Colonic mucosa (tissue), 4 donors: ENCODE measurements at regions not wholly inside any gene's neighbourhood (a gene's known extent, or its start where the extent isn't known, plus 50 kb on each side); places are given as distances from the start of the nearest gene placed in this dataset.

Source experiments
- DNase-seq: peaks from one replicate; pipeline ENCODE4 v3.0.0-alpha.2; 2020
- H3K27ac ChIP-seq: fragments of 200-600 bp; one replicate; pipeline ENCODE4 v1.8.0; 2021
- H3K27me3 ChIP-seq: fragments of 200-600 bp; one replicate; pipeline ENCODE4 v1.8.0; 2021
- H3K36me3 ChIP-seq: fragments of 200-600 bp; one replicate; pipeline ENCODE4 v1.8.0; 2021
- H3K4me1 ChIP-seq: fragments of 200-600 bp; one replicate; pipeline ENCODE4 v1.8.0; 2021; ENCODE audit warnings: mild to moderate bottlenecking
- H3K4me3 ChIP-seq: fragments of 200-600 bp; one replicate; pipeline ENCODE4 v1.8.0; 2021
- H3K9ac ChIP-seq, 2 donors: one replicate each; pipeline ENCODE4 v1.7.0; 2013; ENCODE audit warnings: control low read depth in 2 of 2, low read depth in 2 of 2, low read length in 2 of 2
- H3K9me3 ChIP-seq: fragments of 200-600 bp; one replicate; pipeline ENCODE4 v1.8.0; 2021
- CTCF ChIP-seq: fragments of 200-600 bp; IDR thresholded peaks from one replicate; pipeline ENCODE4 v1.8.0; 2022; ENCODE audit warnings: antibody characterized with exemption, mild to moderate bottlenecking
- intact Hi-C: fragments of 100-400 bp; cut with DNase I; formaldehyde crosslinking; loops from one replicate; pipeline ENCODE4 v1.14.1; 2022
- donor health status: healthy.
- donor health status: DM: no; HTN: no; CAD: no.
- donor health status: DM: no; HTN: no; CAD: no.

GRCh38 chr1:115189814-115190539, 100.7 kb upstream of the TSPAN2 start:
- no peak overlapping the region for H3K4me3 ChIP-seq
- H3K27ac ChIP-seq, result no peak overlapping the region
- H3K4me1 ChIP-seq, result no peaks in the 10 kb centered on the region
- no peaks in the 10 kb centered on the region for H3K9me3 ChIP-seq
- H3K36me3 ChIP-seq, result no peaks in the 10 kb centered on the region
- no peak for DNase-seq
- intact Hi-C loops, result no loop called here
- H3K27me3 ChIP-seq, result no peaks in the 10 kb centered on the region
- no peak for TF ChIP-seq CTCF
- peak overlapping the region in 1 of 2 donors; percentile 8 for H3K9ac ChIP-seq

- intact Hi-C loops, result no loop called here
- no peak overlapping the region for H3K27ac ChIP-seq
- no peak overlapping the region for H3K9ac ChIP-seq
- H3K27me3 ChIP-seq, result no peaks in the 10 kb centered on the region
- TF ChIP-seq CTCF, result no peak
- DNase-seq, result no peak
- no peak overlapping the region for H3K4me3 ChIP-seq
- no peaks in the 10 kb centered on the region for H3K9me3 ChIP-seq
- no peaks in the 10 kb centered on the region for H3K36me3 ChIP-seq
- H3K4me1 ChIP-seq, result no peaks in the 10 kb centered on the region
Measured at GRCh38 chr1:115188680-115189395, 99.5 kb upstream of the TSPAN2 start.

GRCh38 chr1:115186711-115187265, 97.5 kb upstream of the TSPAN2 start:
- Histone ChIP-seq H3K4me1 (no peaks in the 10 kb centered on the region), H3K4me3 (no peak overlapping the region), H3K9me3 (no peaks in the 10 kb centered on the region), H3K9ac (no peak overlapping the region), H3K27me3 (no peaks in the 10 kb centered on the region), H3K36me3 (no peaks in the 10 kb centered on the region), H3K27ac (no peak overlapping the region)
- TF ChIP-seq CTCF, result no peak
- intact Hi-C loops, result no loop called here
- no peak for DNase-seq

GRCh38 chr1:115185336-115185735, 96.0 kb upstream of the TSPAN2 start:
- Histone ChIP-seq H3K4me1 (no peaks in the 10 kb centered on the region), H3K9ac (no peak overlapping the region), H3K36me3 (no peaks in the 10 kb centered on the region), H3K9me3 (no peaks in the 10 kb centered on the region), H3K27ac (no peak overlapping the region), H3K4me3 (no peak overlapping the region), H3K27me3 (no peaks in the 10 kb centered on the region)
- no peak for DNase-seq
- TF ChIP-seq CTCF, result no peak
- intact Hi-C loops, result no loop called here

GRCh38 chr1:115184951-115185331, 95.6 kb upstream of the TSPAN2 start:
- Histone ChIP-seq H3K4me1 (no peaks in the 10 kb centered on the region), H3K27me3 (no peaks in the 10 kb centered on the region), H3K4me3 (no peak overlapping the region), H3K9me3 (no peaks in the 10 kb centered on the region), H3K36me3 (no peaks in the 10 kb centered on the region), H3K9ac (no peak overlapping the region), H3K27ac (no peak overlapping the region)
- no peak for DNase-seq
- intact Hi-C loops, result no loop called here
- no peak for TF ChIP-seq CTCF
